DOHH2 (cell line): ENCODE measurements at regions not wholly inside any gene's neighbourhood (a gene's known extent, or its start where the extent isn't known, plus 50 kb on each side); places are given as distances from the start of the nearest gene placed in this dataset.

Experiments
- CTCF ChIP-seq: fragments of 200-600 bp; sonication (generic); IDR thresholded peaks from one replicate; pipeline ENCODE4 v1.5.1; 2014; ENCODE audit warnings: antibody characterized with exemption, mild to moderate bottlenecking, low read depth, low read length; ENCODE audit not compliant: poor library complexity, severe bottlenecking
- EZH2phosphoT487 ChIP-seq: fragments of 200-600 bp; sonication (generic); IDR thresholded peaks from 2 replicates; pipeline ENCODE4 v1.6.1; 2017; ENCODE audit warnings: borderline replicate concordance, mild to moderate bottlenecking, antibody characterized with exemption, low read length, moderate library complexity, mixed read lengths

- no peak for TF ChIP-seq CTCF
- TF ChIP-seq EZH2phosphoT487 = no peak
Observed at GRCh38 chr19:29283366-29283765, 70.4 kb upstream of the UQCRFS1 start.
